GM19463 (cell line): ENCODE measurements at regions not wholly inside any gene's neighbourhood (a gene's known extent, or its start where the extent isn't known, plus 50 kb on each side); places are given as distances from the start of the nearest gene placed in this dataset.
"Not testable (repeated sequence)": the region's sequence is repeated elsewhere in the genome, so short reads cannot be mapped to it uniquely, and the experiment has no call there.

Source experiments
- ATAC-seq: cut with Tn5 transposase; IDR thresholded peaks from one replicate; pipeline ENCODE4 v1.9.1; 2021; ENCODE audit warnings: mild to moderate bottlenecking, moderate library complexity; ENCODE audit not compliant: unreplicated experiment

DNA sequence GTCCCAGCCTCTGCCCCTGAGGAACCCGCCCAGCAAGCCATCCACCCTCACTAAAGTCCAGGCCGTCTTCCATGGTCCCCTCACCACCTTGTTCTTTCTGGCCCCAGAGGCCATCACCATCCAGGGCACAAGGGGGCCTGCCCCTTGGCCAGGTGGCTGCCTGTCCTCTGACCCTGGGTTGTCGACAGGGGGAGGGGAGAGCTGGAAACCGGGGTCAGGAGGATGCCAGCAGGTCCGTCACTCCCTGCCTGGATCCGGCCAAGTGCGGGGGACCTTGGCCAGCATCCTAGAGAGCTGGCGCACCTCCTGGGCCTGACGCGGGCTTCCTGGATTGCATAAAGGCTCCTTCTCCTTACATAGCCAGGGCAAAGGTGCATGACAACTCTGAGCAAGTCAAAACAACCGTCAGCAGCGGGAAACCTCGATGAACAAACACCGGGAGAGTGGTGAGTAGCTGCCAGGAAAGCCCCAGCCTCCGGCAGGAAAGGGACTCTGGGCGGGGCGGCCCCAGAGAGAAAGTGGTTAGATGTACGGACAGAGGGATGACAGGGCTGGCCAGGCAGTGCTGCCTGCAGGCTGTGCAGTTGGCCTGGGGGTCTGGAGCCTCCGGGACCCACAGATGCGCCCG, 4461.2 kb upstream of the TPTE start:
- ATAC-seq, result not testable (repeated sequence)

DNA sequence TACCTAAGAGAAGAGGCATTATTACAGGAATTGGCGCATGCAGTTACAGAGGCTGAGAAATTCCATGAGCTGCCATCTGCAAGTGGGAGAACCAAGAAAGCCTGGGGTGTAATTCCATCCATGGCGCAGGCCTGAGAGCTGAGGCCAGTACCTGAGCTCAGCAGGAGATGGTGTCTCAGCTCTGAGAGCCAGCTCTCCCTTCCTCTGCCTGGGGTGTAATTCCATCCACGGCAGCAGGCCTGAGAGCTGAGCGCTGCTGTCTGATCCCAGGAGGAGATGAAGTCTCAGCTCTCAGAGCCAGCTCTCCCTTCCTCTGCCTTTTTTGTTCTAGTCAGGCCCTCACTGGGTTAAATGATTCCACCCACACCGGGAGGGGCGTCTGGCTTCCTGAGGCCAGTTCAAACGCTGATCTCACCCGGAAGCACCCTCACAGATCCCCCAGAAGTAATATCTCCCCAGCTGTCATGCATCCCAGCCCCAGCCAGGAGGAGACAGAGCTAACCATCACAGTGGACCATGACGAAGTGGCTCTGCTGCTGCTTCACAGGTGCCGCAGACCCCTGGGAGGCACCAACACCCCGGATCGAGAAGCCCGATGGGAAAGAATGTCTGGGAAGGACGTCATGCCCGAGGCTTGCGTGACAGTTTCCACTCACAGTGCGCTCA, 4454.9 kb upstream of the TPTE start:
- ATAC-seq, result not testable (repeated sequence)

GRCh38 chr21:6068098-6068831, 4453.1 kb upstream of the TPTE start:
- not testable (repeated sequence) for ATAC-seq

- not testable (repeated sequence) for ATAC-seq
Measured at GRCh38 chr21:6070213-6070612, 4451.2 kb upstream of the TPTE start.

DNA sequence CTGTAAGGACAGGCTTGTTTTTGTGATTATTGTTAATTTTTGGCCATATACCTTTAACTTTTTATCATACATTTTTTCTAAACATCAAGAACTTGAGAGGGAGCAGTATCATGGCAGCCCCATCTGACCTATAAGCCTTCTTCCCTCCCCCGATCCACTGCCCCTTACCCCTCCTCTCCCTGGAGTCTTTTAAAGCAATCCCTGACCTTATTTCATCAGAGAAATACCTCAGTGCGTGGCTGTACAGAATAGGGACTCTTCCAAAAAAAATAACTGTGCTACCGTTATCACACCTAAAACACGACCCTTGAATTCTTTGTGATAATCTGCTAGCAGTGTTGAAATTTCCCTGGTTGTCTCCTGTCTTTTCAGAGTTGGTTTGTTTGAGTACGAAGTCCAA, 4448.7 kb upstream of the TPTE start:
- ATAC-seq, result not testable (repeated sequence)

- ATAC-seq, result not testable (repeated sequence)
Measured at GRCh38 chr21:6073993-6074705, 4447.2 kb upstream of the TPTE start.

DNA sequence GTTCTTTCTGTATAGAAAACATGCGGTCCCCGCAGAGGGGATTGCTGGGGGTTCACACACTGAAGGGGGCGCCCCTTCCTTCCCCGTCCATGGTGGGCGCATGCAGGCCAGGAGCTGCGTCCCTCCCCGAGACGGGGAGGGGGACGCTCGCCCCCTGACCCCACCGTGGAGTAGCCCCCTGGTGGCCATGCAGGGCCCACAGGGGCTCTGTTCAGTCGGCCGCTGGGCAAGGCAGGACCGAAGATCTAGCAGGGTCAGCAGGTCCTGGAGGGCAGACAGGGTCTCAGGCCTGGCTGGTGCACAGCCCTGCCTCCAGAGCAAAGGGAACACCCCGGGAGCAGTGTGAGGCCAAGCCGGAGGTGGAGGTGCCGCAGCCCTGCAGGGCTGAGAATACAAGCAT, 4446.4 kb upstream of the TPTE start:
- ATAC-seq, result not testable (repeated sequence)

DNA sequence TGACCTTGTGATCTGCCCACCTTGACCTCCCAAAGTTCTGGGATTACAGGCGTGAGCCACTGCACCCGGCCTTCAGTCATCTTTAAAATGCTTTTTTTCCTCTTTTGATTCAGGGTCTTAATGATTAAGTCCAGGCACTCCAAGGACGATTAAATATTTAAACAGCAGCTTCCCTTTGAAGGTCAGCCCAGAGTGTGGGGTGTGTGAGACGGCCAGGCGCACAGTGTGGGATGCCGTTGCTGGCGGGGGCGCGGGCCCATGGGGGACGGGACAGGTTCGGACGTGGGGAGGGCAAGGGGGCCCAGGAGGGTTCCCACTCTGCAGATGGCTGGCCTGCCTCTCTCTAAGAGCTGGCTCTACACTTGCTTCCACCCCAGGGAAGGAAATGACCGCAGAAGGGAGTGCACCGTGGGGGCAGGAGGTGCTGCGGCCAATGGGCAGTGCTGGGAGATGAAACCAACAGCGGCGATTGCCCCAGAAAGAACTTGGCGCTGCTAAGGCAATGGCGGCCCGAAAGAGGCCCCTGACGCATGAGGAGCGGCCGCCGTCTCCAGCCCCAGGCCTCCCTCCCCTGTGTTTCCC, 4445.7 kb upstream of the TPTE start:
- ATAC-seq, result not testable (repeated sequence)

DNA sequence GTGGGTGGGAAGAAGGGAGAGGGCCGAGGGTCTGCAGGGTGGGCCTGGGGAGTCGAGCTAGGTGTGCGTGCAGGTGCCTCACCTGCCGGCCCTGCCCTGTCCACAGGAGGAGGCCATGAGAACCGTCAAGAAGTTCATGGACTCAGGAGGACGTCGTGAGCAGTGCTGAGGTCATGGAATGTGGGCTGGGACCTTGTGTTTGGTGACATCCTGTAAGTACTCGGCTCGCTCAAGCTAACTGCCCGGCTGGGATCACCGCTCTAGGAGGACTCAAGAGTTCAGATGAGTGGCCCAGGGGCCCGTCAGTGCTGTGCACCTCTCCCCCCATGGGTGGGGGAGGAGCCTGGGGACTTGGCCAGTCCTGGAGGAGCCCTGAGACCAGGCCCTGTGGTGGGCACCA, 4444.0 kb upstream of the TPTE start:
- not testable (repeated sequence) for ATAC-seq

DNA sequence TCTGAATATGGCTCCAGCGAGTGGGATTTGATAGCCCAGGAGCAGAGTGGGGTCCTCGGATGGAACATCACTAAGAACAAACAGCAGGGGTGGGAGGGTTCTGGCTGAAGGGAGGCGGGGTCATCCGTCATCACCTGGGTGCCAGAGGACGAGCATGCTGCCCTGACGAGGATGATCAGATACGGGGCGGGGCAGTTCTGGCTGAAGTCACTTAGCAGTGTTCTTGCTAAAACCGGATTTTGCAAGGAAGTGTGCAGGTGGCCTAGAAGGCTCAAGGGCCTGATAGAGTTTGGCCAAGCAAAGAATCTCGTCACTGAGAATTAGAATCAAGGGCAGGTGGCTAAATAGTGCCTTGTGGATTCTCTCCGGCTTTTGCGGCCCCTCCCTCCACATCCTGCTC, 4442.5 kb upstream of the TPTE start:
- ATAC-seq, result not testable (repeated sequence)

DNA sequence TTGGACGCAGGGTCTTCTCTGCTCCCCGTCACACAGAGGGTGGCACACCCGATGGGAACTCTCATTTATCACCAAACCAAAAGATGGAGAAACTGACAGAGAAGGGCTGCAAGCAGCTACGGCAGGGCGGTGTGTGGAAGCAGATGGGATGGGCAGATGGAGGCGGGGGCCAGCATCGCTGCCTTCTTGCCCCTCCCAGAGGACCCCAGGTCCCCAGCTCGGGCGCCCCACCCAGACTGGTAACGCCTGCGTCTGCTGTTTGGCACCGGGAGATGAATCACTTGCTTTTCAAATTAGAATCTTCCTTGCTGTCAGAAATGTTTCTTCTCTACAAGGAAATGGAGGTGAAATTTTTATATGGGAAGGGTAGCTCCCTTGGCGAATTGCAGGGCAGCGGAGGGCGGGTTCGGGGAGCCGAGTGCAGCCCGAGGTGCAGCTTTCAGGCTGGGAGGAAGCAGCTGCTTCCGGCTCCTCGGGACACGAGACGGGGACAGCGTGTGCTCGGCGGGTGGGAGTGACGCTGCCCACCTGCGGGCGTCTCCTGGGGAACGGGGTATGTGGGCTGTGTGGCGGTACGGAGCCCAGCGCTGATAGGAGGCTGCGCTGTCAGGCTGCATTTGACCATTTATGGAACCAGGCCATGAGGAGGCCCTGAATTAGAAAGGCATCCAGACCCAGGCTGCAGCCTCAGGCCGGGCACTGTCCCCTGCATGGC, 4440.3 kb upstream of the TPTE start:
- ATAC-seq, result not testable (repeated sequence)

DNA sequence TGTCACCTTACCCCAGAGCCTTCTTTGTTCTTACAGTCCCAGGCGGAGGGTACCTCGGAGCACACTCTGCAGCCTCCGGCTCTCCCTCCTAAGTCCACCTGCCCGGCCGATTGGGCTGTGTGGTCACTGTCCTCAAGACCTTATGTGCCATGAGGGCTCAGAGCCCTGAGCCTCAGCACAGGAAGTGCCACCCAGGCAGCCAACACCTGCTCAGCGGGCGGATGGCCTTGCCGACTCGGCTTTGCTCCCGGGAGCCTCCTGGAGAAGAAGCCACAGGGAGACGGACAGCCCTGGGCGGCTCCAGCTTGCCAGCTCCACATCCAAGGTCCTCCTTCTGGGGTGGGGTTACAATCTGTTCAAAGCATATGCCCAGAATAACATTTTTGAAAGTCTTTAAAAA, 4439.2 kb upstream of the TPTE start:
- ATAC-seq, result not testable (repeated sequence)

DNA sequence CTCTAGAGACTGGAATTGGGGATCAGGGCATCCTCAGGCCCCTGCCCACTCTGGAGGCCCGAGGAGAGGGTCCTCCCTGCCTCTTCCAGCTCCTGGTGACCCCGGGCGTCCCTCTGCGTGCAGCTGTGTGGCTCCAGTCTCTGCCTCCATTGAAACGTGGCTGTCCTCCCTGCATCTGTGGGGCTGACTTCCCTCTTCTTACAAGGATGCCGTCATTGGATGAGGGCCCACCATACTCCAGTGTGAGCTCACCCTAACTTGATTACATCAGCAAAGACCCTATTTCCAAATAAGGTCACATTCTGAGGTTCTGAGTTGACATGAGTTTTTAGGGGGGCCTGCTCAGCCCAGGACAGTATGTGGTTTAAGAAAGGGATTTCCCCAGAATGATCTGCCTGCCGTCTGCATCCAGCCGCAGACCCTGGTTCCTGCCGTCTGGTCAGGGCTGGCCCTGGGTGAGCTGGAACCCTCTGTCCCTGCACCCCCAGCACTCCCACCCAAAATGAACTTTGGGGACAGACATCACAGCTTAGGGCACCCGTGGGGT, 4437.7 kb upstream of the TPTE start:
- ATAC-seq, result not testable (repeated sequence)

- ATAC-seq, result not testable (repeated sequence)
Measured at GRCh38 chr21:6086038-6086437, 4435.3 kb upstream of the TPTE start.

GRCh38 chr21:6087579-6088178, 4433.7 kb upstream of the TPTE start:
- ATAC-seq, result not testable (repeated sequence)

GRCh38 chr21:6090286-6090908, 4431.0 kb upstream of the TPTE start:
- not testable (repeated sequence) for ATAC-seq

DNA sequence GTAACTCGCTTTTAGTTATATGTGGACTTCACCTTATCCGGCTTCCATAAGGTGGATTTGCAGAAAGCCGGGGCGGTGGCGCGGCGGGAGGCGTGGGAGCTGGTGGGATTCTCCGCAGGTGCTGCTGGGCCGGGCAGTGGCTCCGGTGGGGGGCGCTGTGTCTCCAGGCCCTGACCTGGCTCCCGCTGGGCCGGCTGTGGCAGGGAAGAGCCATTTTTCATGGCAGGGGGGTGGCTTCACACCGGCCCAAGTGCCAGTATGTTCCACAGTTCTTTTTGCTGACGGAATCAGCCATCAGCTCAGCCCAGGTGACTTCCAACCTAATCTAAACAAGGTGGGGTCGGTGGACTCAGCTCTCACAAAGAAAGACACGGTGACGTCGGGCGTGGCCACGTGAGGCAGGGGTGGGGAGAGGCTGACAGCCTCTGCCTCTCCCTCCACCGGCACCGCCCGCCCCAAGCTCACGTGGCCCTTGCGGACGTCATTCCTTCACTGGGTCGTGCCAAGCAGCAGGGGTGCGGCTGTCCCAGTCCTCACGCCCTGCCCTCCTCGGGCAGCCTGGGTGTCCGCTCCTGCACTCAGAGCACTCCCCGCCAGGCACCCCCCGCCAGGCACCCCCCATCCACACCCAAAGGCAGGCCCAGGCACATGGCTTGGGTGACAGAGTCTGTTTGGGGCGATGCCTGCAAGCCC, 4429.9 kb upstream of the TPTE start:
- ATAC-seq, result not testable (repeated sequence)

- not testable (repeated sequence) for ATAC-seq
Measured at GRCh38 chr21:6092401-6092800, 4429.0 kb upstream of the TPTE start.
